Lung (tissue), 11 donors: ENCODE measurements at regions not wholly inside any gene's neighbourhood (a gene's known extent, or its start where the extent isn't known, plus 50 kb on each side); places are given as distances from the start of the nearest gene placed in this dataset.

Experiments used
- ATAC-seq: fragments of 200-7000 bp; cut with Tn5 transposase; one replicate; pipeline ENCODE4 v1.9.1; 2020; ENCODE audit warnings: moderate number of reproducible peaks; ENCODE audit not compliant: insufficient read depth, low FRiP score
- DNase-seq, 3 donors: peaks; one replicate each; pipeline ENCODE4 v3.0.0-alpha.2; 2013 to 2017
- H3K27ac ChIP-seq, 2 donors: one replicate each; pipeline ENCODE4 v1.5.1; 2013; ENCODE audit warnings: mild to moderate bottlenecking in 2 of 2, moderate library complexity in 2 of 2, control low read depth in 1 of 2, inconsistent platforms in 1 of 2, low read depth in 1 of 2, low read length in 1 of 2
- H3K27me3 ChIP-seq, 3 donors: one replicate each; pipeline ENCODE4 v1.5.1; 2013; ENCODE audit warnings: low read length in 2 of 3; ENCODE audit not compliant: control insufficient read depth in 3 of 3, insufficient read depth in 3 of 3
- H3K36me3 ChIP-seq, 4 donors: one replicate each; pipeline ENCODE4 v1.5.1; 2013; ENCODE audit warnings: low read length in 4 of 4, mild to moderate bottlenecking in 1 of 4, moderate library complexity in 1 of 4; ENCODE audit not compliant: control insufficient read depth in 4 of 4, insufficient read depth in 4 of 4
- H3K4me1 ChIP-seq, 5 donors: one replicate each; pipeline ENCODE4 v1.5.1; 2013; ENCODE audit warnings: low read length in 5 of 5, mild to moderate bottlenecking in 2 of 5, moderate library complexity in 1 of 5; ENCODE audit not compliant: control insufficient read depth in 5 of 5, insufficient read depth in 5 of 5
- H3K4me3 ChIP-seq: one replicate; pipeline ENCODE4 v1.5.1; 2013; ENCODE audit warnings: mild to moderate bottlenecking, control low read depth, moderate library complexity
- H3K9ac ChIP-seq, 2 donors: one replicate each; pipeline ENCODE4 v1.5.1; 2013; ENCODE audit warnings: low read length in 2 of 2, control low read depth in 1 of 2; ENCODE audit not compliant: insufficient read depth in 1 of 2
- H3K9me3 ChIP-seq, 4 donors: one replicate each; pipeline ENCODE4 v1.5.1; 2013; ENCODE audit warnings: low read length in 3 of 4, mild to moderate bottlenecking in 1 of 4, moderate library complexity in 1 of 4; ENCODE audit not compliant: control insufficient read depth in 4 of 4, insufficient read depth in 3 of 4
- WGBS, 2 donors: extraction: QIAGEN DNeasy Blood & Tissue Kit; methylation state at CpG; one replicate each; pipeline ENCODE4 v1.1.7; 2013; 5-methylcytosine and 5-hydroxymethylcytosine counted together
- TF ChIP-seq, protein P1 (sequence below): IDR thresholded peaks from 2 replicates; pipeline ENCODE4 v1.5.1; 2012; ENCODE audit warnings: mild to moderate bottlenecking; ENCODE audit errors: control extremely low read depth, extremely low read depth
- donor health status: control.
- donor health status: control.
- donor health status: Bipolar disorder and iron deficiency.
- donor health status: healthy.
- donor health status: DM: yes; HTN: yes; CAD: no.

DNA sequence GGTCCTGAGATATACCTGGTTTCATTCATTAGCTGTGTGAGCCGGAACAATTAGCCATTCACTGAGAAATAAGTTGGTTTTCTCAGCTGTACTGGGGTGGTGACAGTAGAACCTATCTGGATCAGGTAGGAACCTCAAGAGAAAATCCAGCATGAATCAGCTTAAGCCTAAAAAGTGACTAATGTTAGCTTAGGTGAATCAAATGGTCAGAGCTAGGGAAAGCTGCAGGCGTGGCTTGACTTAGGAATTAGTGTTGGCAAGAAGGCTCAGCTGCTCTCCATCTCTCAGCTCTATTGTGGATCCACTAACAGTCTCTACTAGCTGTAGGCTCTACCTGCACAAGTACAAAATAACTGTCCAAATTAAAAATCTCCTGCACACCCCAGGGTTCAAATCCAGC, 1025.5 kb downstream of the RAB28 start:
- Histone ChIP-seq H3K9me3 (no peaks in the 10 kb centered on the region), H3K4me1 (no peaks in the 10 kb centered on the region), H3K27me3 (no peaks in the 10 kb centered on the region), H3K27ac (no peak overlapping the region), H3K4me3 (no peak overlapping the region), H3K36me3 (no peaks in the 10 kb centered on the region), H3K9ac (no peak overlapping the region)
- no peak for ATAC-seq
- no peak for DNase-seq
- TF ChIP-seq, protein P1, sequence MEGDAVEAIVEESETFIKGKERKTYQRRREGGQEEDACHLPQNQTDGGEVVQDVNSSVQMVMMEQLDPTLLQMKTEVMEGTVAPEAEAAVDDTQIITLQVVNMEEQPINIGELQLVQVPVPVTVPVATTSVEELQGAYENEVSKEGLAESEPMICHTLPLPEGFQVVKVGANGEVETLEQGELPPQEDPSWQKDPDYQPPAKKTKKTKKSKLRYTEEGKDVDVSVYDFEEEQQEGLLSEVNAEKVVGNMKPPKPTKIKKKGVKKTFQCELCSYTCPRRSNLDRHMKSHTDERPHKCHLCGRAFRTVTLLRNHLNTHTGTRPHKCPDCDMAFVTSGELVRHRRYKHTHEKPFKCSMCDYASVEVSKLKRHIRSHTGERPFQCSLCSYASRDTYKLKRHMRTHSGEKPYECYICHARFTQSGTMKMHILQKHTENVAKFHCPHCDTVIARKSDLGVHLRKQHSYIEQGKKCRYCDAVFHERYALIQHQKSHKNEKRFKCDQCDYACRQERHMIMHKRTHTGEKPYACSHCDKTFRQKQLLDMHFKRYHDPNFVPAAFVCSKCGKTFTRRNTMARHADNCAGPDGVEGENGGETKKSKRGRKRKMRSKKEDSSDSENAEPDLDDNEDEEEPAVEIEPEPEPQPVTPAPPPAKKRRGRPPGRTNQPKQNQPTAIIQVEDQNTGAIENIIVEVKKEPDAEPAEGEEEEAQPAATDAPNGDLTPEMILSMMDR = no peak
- 84 to 88% methylated on average over 2 of the region's 2 CpGs for WGBS, 2 donors

DNA sequence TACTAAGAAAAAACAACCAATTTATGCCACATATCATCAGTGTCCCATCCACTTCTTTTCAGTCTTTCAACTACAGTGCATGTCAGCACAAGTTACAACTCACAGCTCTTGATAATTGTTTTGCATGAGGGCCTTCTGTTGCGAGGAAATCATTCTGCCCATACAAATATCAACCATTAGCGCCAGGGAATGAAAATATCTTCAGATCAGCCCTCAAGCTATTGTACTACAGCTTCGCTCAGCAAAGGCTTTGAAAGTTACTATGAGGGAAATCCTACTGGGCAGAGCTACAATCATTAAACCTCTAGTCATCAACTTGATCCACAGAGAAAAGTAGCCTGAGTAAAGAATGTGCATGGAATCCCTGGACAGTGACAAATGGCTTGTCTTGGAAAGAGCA, 1023.6 kb upstream of the HS3ST1 start:
- Histone ChIP-seq H3K4me3 (no peak overlapping the region), H3K36me3 (no peaks in the 10 kb centered on the region), H3K4me1 (peaks cover 0 to 6% (median 0%) of the 10 kb centered on the region in 5 donors), H3K9ac (no peak overlapping the region), H3K9me3 (peaks cover 0 to 8% (median 2%) of the 10 kb centered on the region in 4 donors), H3K27ac (no peak overlapping the region), H3K27me3 (no peaks in the 10 kb centered on the region)
- DNase-seq (no peak), ATAC-seq (no peak)
- WGBS, 2 donors = 83 to 89% methylated on average over 3 of the region's 3 CpGs
- TF ChIP-seq, protein P1 = no peak

DNA sequence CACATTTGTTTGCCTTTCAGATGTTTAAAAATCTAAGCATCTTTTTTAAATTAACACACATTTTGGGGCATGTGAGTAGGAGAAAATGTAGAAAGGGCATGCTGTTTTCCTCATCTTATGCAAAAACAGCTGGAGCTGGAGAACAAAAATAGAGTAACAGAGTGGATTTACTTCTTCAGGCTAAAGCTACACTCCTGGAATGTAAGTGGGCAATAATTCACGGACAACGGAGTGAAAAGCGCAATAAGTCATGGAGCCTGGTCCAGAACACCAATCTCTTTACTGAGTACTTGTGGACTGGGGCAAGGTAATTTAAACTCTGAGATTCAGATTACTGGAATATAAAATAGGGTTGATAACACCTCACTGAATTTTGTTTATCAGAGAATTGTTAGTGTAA, 1018.8 kb upstream of the HS3ST1 start:
- H3K4me1 ChIP-seq = peaks cover 0 to 20% (median 7%) of the 10 kb centered on the region in 5 donors
- 78% methylated on average over 3 of the region's 3 CpGs for WGBS, 2 donors
- DNase-seq (peak in 2 of 3 donors; percentile 18 to 22), ATAC-seq (no peak)
- no peak overlapping the region for H3K27ac ChIP-seq
- H3K9ac ChIP-seq = no peak overlapping the region
- H3K36me3 ChIP-seq = no peaks in the 10 kb centered on the region
- H3K9me3 ChIP-seq = peaks cover 0 to 8% (median 2%) of the 10 kb centered on the region in 4 donors
- no peaks in the 10 kb centered on the region for H3K27me3 ChIP-seq
- TF ChIP-seq, protein P1 = no peak
- no peak overlapping the region for H3K4me3 ChIP-seq

DNA sequence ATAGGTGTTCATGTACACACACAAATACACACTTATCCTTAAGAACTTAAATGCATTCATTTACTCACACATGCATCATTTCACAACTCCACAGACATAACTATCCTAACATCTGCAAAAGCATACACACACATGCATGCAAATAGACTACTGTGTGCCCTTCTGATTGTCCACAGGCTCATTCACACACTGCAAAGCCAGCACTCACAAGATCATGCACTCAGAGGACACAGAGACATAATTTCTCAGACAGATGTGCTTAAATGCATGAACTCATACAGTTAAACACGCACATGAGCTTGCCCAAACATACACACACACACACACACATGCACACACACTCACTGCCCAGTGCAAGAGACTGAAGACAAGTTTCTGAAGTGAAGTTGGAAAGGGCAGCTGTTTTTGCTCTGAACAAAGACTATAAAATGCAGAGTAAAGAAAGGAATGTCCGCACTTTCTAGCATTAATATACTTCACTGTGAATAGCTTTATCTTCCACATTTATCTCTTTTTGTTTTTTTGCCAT, 1018.0 kb upstream of the HS3ST1 start:
- no peak overlapping the region for H3K4me3 ChIP-seq
- H3K27me3 ChIP-seq = no peaks in the 10 kb centered on the region
- peaks cover 0 to 20% (median 7%) of the 10 kb centered on the region in 5 donors for H3K4me1 ChIP-seq
- 61 to 62% methylated on average over 2 of the region's 2 CpGs for WGBS, 2 donors
- ATAC-seq (no peak), DNase-seq (peak; percentile 46 to 80 (median 74))
- TF ChIP-seq, protein P1 = no peak
- no peak overlapping the region for H3K9ac ChIP-seq
- no peaks in the 10 kb centered on the region for H3K36me3 ChIP-seq
- H3K27ac ChIP-seq = no peak overlapping the region
- H3K9me3 ChIP-seq = peaks cover 0 to 8% (median 2%) of the 10 kb centered on the region in 4 donors
